ENCODE measurements at regions not wholly inside any gene's neighbourhood (a gene's known extent, or its start where the extent isn't known, plus 50 kb on each side); places are given as distances from the start of the nearest gene placed in this dataset.

GRCh38 chr2:120978359-120979050 is 242.8 kb downstream of the GLI2 start:
- in situ Hi-C loops (cut with MboI; ENCODE audit: low pct_unique_long_range_greater_than_20kb, low sequenced_read_pairs, unreplicated experiment) = no loop called here
- no peak for DNase-seq (ENCODE audit: low spot score)
- TF ChIP-seq CTCF (IDR thresholded peaks at IDR 0.05; ENCODE audit: extremely low read depth, insufficient read depth, missing control alignments) = no peak

GRCh38 chr2:120979398-120979797 is 243.7 kb downstream of the GLI2 start:
- no peak for TF ChIP-seq CTCF (IDR thresholded peaks at IDR 0.05; ENCODE audit: extremely low read depth, insufficient read depth, missing control alignments)
- in situ Hi-C loops (cut with MboI; ENCODE audit: low pct_unique_long_range_greater_than_20kb, low sequenced_read_pairs, unreplicated experiment) = no loop called here
- DNase-seq (ENCODE audit: low spot score) = no peak

DNA sequence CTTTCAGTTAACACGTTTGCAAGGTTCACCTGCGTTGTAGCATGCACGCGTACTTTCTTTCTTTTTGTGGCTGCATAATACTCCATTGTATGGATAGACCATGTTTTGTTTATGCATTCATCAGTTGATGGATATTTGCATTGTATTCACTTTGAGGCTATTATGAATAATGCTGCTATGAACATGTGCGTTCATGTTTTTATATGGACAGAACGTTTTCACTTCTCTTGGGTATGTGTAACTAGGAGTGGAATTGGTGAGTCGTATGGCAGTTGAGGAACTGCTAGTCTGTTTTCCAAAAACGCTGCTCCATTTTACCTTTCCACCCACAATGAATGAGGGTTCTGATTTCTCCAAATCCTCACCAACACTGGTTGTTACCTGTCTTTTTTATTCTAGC is 244.3 kb downstream of the GLI2 start:
- in situ Hi-C loops (cut with MboI; ENCODE audit: low pct_unique_long_range_greater_than_20kb, low sequenced_read_pairs, unreplicated experiment) = no loop called here

GRCh38 chr2:120981443-120981842 is 245.8 kb downstream of the GLI2 start:
- no peak for DNase-seq (ENCODE audit: low spot score)
- in situ Hi-C loops (cut with MboI; ENCODE audit: low pct_unique_long_range_greater_than_20kb, low sequenced_read_pairs, unreplicated experiment) = no loop called here
- TF ChIP-seq CTCF (IDR thresholded peaks at IDR 0.05; ENCODE audit: extremely low read depth, insufficient read depth, missing control alignments) = no peak

More for the DNA sequence above, 244.3 kb downstream of the GLI2 start:
- no peak for DNase-seq (ENCODE audit: low spot score)
- no peak for TF ChIP-seq CTCF (IDR thresholded peaks at IDR 0.05; ENCODE audit: extremely low read depth, insufficient read depth, missing control alignments)

- TF ChIP-seq CTCF (IDR thresholded peaks at IDR 0.05; ENCODE audit: extremely low read depth, insufficient read depth, missing control alignments) = no peak
- no peak for DNase-seq (ENCODE audit: low spot score)
- in situ Hi-C loops (cut with MboI; ENCODE audit: low pct_unique_long_range_greater_than_20kb, low sequenced_read_pairs, unreplicated experiment) = no loop called here
Measured at GRCh38 chr2:120982598-120982997, 246.9 kb downstream of the GLI2 start.

GRCh38 chr2:120983344-120983743 is 247.7 kb downstream of the GLI2 start:
- in situ Hi-C loops (cut with MboI; ENCODE audit: low pct_unique_long_range_greater_than_20kb, low sequenced_read_pairs, unreplicated experiment) = no loop called here
- DNase-seq (ENCODE audit: low spot score) = no peak
- TF ChIP-seq CTCF (IDR thresholded peaks at IDR 0.05; ENCODE audit: extremely low read depth, insufficient read depth, missing control alignments) = no peak
